ENCODE measurements at regions not wholly inside any gene's neighbourhood (a gene's known extent, or its start where the extent isn't known, plus 50 kb on each side); places are given as distances from the start of the nearest gene placed in this dataset.
"Not testable (repeated sequence)": the region's sequence is repeated elsewhere in the genome, so short reads cannot be mapped to it uniquely, and the experiment has no call there.

DNA sequence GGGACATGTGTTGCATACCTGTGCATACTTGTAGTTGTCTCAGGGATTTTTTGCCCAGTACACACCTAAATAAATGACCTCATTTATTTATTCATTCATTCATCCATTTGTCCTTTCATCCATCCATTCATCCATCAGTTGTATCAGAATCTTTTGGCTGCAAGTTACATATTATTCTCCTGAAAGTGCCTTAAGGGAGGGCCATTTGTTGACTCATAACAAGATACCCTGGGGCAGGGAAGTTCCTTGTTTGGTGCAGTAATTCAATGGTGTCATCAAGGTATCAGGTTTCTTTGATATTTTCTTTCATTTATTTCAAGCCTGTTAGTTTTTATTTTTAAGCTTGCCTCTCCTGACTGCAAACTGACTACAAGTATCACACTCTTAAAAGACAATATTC lies 597.9 kb upstream of the TLE4 start:
- no peak for DNase-seq (ENCODE audit: low spot score)

GRCh38 chr9:78982849-78983248 lies 588.9 kb upstream of the TLE4 start:
- no peak for DNase-seq (ENCODE audit: low spot score)

GRCh38 chr9:78985084-78985738 lies 586.6 kb upstream of the TLE4 start:
- DNase-seq (ENCODE audit: low spot score), result no peak

- no peak for DNase-seq (ENCODE audit: low spot score)
Observed at GRCh38 chr9:78986446-78986845, 585.3 kb upstream of the TLE4 start.

DNA sequence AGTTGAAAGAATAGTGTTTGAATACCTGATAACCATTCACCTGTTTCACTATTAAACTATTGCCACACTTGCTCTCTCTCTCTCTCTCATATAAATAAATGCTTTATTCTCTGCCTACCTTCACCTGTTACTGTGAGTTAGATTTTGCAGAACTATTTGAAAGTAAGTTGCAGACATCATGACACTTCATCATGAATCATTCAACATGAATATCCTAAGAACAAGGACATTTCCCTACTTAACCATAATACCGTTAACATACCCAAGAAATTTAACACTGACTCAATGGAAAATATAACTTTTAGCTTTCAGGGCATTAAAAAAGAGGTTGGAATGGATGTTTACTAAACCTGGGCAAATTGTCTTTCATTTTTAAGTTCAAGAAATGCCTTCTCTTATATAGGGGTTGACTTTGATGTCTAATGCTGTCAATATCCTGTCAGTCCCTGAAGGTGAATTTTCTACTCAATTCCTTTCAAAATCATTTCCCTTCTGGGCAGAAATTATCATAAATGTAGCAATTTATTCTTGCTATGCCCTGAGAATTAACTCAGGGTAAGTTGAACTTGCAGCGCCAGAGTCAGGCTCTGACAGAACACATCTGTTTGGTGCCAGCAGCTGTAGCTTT lies 582.6 kb upstream of the TLE4 start:
- DNase-seq (ENCODE audit: low spot score), result no peak

DNA sequence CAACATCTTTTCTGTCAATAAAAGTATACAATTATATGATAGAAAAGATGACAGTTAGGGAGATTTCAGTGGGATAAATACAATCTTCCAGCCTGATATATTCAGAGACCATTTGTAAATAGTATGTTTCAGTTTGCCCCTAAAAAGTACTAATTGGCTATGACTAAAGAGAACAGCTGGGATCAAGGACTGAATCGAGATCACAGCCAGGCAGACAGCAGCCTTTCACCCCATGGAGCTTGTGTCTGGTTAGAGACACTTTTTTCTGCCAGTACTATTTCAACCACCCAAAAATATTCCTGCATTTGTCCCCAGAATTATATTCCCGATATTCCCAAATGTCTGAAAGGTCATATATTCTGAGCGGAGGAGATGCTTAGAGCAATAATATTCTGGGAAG lies 577.3 kb upstream of the TLE4 start:
- DNase-seq (ENCODE audit: low spot score), result no peak

DNA sequence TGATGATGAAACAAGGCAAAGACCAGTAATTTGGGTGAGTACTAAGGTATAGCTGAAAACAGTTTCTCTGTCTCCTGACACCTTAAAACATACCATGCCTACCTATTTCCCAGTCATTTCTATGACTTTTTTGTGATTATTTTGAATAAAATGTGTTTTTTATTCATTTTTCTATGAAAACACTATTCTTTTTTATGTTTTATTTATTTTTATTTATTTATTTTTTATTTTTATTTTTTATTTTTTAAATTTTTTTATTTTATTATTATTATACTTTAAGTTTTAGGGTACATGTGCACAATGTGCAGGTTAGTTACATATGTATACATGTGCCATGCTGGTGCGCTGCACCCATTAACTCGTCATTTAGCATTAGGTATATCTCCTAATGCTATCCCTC lies 576.8 kb upstream of the TLE4 start:
- not testable (repeated sequence) for DNase-seq (ENCODE audit: low spot score)

DNA sequence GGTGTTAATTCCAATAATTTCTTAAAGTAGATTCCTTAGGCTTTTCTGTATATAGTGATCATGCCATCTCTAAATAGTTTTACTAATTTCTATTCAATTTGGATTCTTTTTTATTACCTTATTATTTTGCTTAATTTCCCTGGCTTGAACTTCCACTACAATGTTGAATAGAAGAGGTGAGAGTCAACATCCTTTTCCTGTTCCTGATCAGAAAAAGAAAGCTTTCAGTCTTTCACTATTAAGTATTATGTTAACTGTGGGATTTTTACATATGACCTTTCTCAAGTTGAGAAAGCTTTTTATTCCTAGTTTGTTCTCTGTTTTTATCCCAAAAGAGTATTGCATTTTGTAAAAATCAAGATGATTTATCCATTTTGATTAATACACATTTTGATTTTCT lies 574.5 kb upstream of the TLE4 start:
- DNase-seq (ENCODE audit: low spot score), result no peak

- no peak for DNase-seq (ENCODE audit: low spot score)
Observed at GRCh38 chr9:79000230-79001002, 571.3 kb upstream of the TLE4 start.

- DNase-seq (ENCODE audit: low spot score), result no peak
Observed at GRCh38 chr9:79001012-79001411, 570.8 kb upstream of the TLE4 start.

- no peak for DNase-seq (ENCODE audit: low spot score)
Observed at GRCh38 chr9:79003514-79003913, 568.3 kb upstream of the TLE4 start.

DNA sequence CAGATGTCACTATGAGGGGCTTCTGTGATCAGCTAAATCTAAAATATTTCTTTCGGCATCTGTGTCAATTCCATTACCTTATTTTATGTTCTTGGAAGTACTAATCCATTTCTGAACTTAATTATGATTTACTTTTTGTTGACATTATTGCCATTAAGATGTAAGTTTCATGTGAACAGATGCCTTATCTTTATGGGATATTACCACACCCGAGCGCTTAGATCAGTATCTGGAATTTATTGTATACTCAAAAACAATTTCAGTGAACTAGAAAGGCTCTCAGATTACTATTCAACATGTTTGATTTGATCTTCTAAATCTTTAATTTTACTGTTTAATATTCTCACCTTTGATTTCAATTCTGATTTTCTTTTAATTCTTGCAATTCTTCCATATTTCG lies 567.7 kb upstream of the TLE4 start:
- no peak for DNase-seq (ENCODE audit: low spot score)

- DNase-seq (ENCODE audit: low spot score), result no peak
Observed at GRCh38 chr9:79006546-79006945, 565.2 kb upstream of the TLE4 start.

DNA sequence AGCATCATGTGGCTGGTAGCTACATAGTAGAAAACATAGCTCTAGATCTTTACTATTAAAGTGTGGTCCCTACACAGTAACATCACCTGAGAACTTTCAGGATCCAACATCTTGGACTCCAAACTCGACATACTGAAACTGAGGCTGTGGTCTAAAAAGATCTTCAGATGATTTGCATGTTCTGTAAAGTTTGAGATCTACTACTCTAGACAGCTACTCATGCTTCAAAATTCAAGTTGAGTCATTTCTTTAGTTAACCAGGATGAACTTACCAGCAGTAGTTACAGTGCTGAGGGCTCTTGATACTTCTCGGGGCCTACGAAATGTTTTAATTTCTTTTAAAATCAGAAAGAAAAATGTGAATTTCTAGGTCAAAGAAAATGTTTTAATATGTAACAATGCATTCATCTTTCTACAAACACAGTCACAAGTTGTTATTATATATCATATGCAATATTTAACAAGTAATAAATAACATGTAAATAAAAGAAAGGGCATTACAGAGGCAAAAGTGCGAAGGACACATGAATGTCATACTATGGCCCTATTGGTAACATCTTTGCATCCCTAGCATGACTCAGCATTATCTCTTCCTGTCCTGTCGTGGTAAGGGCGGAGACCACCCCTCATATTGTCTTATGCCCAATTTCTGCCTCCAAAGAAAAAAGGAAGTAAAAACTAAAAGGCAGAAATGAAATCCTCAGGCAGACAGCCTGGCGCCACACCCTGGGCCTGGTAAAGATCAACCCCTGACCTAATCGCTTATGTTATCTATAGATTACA lies 563.9 kb upstream of the TLE4 start:
- DNase-seq (ENCODE audit: low spot score), result no peak

DNA sequence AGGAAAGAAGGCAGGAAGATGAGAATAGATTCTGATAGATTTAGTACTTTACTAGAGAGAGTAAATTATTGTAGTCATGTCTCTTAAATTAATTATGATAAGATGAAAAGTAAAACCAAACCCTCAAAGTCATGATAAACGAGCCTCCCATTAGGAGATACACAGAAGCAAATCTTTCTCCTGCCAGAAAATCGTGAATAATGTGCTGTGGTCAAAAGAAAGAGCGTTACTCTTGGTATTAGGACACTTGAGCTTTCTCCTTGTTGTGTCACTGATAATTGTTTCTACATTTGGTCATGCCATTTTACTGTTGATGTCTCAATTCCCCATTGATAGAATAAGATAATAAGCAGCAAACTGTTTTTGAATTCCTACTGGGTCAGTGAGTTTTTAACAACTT lies 562.8 kb upstream of the TLE4 start:
- no peak for DNase-seq (ENCODE audit: low spot score)

DNA sequence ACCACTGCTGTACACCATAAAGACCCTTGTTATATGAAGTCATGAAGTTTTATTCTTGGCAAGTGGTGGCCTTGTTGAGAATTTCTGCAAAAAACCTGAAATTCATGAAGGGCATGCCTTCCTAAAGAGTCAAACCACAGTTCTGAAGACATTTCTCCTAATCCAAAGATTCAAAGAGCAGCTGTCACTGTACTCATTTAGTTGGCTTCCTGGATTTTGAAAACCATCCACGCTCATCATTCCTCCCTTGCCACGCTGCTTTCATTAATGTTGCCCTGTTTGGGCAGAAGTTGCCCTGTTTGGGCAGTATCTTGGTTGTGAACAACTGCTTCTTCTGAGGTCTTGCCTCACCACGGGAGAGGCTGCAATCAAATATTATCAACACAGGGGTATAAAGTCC lies 560.3 kb upstream of the TLE4 start:
- DNase-seq (ENCODE audit: low spot score), result no peak

GRCh38 chr9:79012561-79012960 lies 559.2 kb upstream of the TLE4 start:
- no peak for DNase-seq (ENCODE audit: low spot score)

DNA sequence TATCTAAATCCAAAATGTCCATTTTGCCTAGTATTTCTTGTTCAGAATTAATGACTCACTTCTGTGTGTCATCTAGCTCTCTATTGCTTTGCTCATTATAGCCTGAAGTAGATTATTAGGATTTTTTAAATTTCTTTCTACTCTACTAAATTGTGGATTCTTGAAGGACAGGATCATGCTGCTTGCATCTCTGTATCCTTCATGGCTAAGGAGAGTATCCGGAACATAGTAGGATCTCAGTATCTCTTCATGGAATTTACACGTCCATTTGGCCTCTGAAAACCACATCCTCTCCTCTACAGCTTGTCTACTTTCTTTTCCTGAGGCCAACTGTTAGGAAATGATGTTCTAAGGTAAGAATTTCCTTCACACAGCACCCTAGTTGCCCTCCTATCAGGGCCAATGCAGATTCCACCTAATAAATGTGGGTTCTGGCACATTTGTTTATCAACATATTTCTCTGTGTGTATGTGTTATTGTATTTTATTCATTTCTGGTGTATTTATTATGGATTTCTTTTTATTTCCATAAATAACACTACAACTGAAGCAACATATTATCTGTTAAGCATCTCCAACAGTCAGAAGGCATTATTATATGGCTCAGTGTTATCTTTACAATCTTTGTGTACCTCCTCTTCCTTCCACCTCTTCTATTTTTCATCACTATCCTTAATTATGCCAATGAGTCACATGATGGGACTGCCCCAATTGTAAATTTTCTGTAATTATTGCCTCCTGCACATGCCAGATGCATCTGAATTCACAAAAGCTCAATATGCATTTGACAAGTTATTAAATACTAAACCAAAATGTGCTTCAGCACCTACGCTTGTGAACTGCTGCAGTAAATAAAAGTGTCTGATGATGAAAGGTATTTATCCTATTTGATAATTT lies 557.8 kb upstream of the TLE4 start:
- no peak for DNase-seq (ENCODE audit: low spot score)

- no peak for DNase-seq (ENCODE audit: low spot score)
Observed at GRCh38 chr9:79014929-79015699, 556.7 kb upstream of the TLE4 start.

- no peak for DNase-seq (ENCODE audit: low spot score)
Observed at GRCh38 chr9:79015951-79016350, 555.8 kb upstream of the TLE4 start.

GRCh38 chr9:79020276-79020675 lies 551.5 kb upstream of the TLE4 start:
- DNase-seq (ENCODE audit: low spot score), result no peak

Measured in hematopoietic multipotent progenitor cell treated with erythropoietin and hydrocortisone succinate and interleukin-3 and kit ligand, for 17 days (in vitro differentiated cells).